GM21723 (cell line): ENCODE measurements at regions not wholly inside any gene's neighbourhood (a gene's known extent, or its start where the extent isn't known, plus 50 kb on each side); places are given as distances from the start of the nearest gene placed in this dataset.

ENCODE experiments used
- ATAC-seq: cut with Tn5 transposase; IDR thresholded peaks from one replicate; pipeline ENCODE4 v1.9.1; 2021; ENCODE audit warnings: mild to moderate bottlenecking, moderate library complexity; ENCODE audit not compliant: unreplicated experiment

DNA sequence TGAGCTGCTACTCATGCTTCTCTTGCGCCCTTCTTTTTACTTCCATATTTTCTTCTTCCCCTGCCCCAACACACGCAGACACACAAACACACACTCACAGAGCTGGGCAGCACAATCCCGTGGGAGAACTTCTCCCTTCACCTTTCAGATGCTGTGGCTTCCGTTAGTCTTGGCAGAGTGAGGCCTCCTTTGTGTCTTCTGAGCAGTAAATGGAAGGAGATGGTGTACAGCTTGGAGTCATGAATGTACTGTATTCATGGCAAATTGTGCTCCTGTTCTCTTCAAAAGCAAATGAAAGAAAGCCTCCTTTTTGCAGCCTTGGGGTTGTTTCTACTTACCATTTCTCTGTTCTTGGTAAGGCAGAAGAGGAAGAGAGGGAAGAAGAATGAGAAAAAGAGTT lies 456.6 kb upstream of the TLE4 start:
- ATAC-seq = no peak

DNA sequence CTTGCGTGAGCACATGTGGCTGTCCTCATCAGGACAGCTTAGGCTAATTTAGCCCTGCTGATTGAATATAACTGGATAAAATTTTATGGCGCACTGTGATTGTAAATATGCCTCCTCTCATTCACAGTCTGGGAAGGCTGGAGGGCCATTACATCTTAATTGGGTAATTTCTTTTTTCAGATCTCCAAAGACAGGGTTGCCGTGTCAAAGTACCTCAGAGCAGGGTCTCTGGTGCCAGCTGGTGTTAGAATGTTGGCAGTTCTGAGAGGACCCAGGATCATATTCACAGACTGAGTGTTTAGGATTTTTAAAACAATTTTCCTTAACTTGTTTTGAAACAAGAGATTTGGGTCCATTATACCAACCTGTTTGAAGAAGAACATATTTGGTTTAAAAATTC lies 455.7 kb upstream of the TLE4 start:
- no peak for ATAC-seq

DNA sequence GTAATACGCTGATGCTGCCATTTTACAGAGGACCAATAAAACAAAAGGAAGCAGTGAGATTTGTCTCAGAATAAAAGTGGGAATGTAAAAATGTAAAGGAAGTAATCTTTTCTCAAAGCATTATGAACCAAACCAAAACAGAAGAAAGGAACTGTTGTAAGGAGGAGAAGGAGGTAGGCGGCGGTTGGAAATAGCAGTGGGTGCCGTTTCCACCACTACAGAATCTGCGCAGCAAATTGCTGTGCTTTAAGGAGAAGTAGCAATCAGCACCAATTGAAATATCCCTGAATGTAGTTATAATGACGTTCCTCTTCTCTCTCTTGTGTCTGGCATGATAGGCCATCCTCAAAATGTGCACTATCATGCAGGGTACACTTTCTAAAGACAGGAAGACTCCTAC lies 455.1 kb upstream of the TLE4 start:
- ATAC-seq = no peak

DNA sequence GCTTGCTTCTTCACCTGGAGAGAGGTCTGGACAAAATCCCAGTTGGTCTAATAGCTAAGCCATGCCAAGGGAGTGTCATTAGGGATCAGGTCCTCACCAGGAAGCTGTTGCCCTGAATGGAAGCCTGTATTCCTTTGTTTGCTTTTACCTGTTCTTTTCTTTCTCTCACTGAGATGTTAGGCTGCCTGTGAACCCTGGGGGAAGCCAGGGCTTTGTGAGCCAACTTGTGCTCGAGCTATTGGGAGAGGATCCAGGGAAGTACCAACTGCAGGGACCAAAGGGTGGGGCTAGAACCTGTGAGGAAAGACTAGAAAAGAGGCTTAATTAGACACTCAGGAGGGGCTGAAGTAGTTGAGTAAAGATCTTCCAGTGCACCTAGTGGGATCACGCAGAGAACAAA lies 451.2 kb upstream of the TLE4 start:
- no peak for ATAC-seq

DNA sequence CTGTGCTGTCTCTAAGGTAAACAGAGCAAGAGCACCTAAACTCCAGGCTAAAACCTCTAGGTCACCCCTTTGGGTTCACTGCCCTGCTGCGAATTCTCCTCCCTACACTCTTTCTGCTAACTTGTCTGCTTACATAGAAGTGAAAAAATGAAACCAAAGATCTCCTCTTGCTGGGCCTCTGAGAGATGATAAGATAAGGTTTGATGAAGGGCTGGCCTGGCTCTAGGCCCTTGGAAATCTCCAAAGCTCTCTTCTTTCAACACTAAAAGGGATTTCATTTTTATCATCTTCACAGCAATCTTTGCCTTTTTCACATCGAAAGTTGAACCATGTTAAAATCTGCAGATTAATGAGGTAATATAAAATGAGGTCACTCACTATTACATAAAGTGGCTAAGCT lies 450.8 kb upstream of the TLE4 start:
- ATAC-seq = no peak

DNA sequence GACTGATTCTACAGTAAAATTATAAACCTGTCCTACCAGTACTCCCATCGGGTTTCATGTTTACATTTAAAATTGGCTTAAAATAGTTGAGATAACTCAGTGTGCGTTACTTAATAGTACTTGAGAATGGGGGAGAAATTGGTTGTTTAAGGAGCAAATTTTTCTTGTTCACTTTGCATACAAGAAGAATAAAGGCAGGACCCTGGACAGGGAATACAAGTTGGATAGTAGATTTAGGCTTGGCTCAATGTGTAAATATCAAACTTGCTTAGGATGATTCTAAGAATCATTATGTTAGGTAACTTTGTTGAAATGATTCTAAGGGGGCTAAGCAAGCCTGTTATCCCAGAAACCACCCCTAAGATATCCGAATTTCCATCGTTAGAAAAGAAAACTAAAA lies 448.4 kb upstream of the TLE4 start:
- ATAC-seq = no peak

DNA sequence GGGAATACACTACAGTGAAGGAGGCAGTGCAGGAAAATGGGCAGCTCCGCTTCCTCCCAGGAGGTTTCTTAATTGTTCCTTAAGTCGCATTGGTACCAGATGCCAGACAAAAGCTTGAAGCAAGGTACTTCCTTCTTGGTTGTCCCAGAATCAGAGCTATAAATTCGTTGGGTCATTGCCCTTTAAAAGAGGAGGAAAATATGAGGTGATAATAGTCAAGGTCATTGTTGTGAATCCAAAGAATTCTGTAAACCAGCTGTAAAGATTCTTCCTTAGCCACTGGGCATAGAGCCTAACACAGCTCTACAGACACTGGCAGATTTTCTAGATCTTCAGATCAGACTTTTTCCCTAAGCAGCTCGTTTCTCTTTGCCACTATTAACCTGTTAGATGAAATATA lies 444.1 kb upstream of the TLE4 start:
- no peak for ATAC-seq

DNA sequence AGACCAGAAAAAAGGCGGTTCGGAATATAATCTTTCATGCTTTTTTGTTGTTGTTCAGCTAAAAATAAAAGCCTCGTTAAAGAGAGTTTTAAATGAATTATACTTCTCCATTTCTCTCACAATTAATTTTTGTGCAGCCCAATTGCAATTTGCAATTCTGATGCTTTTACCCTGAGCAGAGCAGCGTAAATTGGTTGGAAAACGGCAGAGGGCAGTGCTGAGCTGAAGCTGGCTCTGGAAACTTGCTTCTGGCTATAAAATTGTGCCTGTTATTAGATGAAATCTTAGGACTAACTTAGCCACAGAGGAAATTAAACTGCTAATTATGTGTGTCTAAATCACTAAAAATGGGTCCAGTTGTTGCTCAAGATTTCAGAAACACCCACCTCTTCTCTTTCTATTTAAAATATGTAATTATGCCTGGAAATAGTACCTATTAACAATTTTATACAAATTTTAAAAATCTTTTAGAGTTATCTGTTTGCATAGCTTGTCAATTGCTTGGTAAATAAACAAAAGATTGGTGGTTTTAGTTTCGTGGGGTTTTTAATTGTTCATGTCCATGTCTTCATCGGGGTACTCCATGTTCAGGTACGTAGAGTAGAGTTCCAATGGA lies 441.8 kb upstream of the TLE4 start:
- no peak for ATAC-seq

DNA sequence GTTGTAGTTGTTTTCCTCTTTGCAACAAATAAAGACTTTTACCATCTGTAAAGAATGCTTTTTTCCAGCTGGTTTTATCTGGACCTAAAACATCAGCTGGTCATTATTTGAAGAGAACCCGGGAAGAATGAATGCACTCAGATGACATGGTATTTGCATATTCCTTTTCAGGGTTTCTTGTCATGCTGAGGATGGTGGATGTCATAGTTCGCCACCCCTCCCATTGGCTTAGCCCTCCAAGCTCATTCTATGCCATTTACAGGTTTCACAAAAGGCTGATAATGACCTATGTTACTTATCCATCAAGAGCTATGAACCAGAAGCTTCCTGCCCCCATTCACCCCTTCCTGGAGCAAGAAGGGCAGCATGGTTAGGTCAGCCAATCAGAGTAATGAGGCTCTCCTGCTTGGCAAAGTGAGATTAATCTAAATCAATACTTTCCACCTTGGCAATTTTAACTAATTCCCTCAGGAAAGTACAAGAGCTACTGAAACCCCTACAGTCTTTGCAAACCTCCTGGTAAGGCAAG lies 440.5 kb upstream of the TLE4 start:
- ATAC-seq = no peak

DNA sequence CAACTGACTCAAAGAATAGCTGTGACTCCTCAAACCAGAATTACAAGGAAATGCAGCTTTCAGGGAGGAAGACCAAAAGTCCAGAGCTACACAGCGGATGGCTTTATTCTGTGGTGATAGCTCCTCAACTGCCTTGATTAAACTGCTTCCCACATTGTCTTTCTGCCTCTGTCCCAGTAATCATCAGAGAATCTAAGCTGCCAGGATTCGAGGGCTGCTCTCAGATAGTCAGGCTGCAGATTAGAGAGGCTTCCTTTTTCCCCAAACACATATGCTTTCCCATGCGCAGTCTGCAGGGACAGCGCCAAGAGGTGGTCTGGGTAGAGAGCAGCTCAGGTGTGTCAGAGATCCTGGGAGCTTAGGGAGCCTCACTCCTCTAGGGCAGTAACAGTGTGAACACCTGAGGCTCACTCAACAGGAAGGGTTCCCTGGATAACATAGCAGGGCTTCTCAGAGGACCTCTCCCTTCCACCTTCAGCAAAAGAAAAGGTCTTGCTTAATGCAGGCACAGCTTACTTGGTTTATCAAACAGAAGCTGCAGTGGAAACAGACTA lies 439.9 kb upstream of the TLE4 start:
- ATAC-seq = no peak

DNA sequence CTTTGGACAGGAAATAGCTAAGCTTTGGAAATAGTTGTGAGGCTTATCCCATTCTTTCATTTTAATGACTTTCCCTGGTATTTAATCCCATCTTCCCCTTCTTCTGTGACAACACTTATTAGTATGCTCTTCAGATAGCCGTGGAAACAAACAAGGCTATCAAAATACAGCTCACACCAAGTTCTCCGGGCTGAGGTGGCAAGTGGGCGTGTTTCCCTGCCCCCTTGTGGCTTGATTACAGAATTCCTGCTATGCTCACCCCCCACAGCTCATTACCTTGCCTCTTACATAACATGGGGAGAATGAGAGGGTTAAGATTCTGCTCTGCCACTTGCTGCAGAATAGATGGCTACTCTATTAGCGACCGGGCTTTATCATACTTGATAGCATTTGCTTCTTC lies 437.1 kb upstream of the TLE4 start:
- no peak for ATAC-seq

DNA sequence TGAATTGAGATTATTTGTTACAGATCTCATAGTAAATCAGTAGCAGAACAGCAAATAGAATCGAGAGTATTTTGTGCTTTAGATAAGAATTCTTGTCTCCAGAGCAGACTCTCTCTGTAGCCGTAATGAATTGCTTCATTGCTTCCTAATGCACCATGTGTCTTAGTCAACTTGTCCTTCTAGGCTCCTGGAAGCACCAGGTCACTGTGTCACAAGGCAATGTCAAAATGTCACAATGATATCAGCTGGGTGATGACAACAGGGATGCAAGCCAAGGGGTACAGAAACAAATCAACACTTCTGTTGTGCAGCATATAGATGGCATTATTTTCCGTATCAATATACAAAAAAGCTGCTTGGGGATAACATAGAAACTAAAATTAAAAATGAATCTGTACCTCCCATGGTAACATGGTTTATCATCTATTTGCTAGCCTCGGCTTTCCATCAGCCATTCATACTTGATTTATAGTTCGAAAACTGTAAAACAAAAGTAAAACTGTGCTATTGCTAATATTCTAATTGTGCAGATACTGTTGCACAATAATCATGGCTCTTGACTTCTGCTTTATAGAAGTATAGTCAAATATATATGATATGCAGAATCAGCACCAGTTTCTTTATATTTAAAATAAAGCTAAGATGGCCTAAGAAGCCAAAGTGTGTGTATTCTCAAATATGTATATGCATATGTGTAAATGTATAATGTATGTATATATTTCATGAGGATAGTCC lies 435.9 kb upstream of the TLE4 start:
- no peak for ATAC-seq

DNA sequence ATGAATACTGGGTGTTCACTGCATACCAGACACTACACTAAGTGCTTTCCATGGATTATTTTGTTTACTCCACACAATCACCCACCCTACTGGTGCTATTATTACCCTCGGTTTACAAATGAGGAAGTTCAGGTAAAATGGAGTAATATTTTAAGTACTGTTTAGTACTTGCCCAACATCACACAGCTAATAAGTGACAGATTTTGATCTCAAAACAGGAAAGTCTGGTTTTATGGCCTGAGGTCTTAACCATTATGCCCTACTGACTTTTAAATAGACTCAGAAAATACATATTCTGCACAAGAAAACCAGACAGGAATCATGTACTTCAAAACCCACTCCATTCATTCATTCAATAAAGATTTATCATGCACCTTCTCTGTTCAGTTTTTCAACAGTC lies 431.0 kb upstream of the TLE4 start:
- ATAC-seq = no peak

DNA sequence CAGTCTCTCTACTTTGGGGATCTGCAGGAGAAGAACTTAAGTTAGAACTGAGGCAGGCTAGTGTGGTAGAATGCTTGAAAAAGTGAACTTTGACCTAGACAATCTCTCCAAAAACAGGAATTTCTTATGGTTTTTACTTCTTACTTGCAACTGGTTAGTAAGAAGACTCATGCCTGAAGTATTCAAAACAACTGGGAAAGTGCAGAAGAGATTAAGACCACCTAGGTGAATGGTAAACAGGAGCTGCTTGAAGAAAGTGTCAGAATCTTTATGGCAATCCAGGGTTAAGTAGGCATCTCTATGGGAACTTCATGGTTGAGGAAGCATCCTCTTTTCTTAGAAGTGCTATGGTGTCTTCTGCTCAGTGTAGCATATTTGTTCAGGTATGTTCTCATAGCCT lies 428.6 kb upstream of the TLE4 start:
- no peak for ATAC-seq

DNA sequence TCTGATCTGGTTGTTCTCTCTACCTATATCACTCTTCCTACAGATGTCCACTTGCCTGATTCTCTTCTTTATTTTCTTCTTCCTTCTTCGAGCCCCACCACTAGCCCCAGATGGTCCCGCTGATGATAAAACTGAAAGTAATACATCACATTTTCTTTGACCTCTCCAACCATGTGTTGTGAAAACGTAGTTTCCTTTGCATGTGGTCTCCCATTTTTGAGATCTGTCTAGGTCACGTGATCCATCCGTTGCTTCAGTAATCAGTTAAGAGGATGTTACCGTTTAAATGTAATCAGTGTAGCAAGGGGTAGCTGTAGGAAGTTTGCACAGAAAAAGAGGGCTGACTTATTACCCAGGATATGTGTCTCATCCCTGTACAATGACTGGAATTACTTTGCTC lies 426.3 kb upstream of the TLE4 start:
- ATAC-seq = no peak

DNA sequence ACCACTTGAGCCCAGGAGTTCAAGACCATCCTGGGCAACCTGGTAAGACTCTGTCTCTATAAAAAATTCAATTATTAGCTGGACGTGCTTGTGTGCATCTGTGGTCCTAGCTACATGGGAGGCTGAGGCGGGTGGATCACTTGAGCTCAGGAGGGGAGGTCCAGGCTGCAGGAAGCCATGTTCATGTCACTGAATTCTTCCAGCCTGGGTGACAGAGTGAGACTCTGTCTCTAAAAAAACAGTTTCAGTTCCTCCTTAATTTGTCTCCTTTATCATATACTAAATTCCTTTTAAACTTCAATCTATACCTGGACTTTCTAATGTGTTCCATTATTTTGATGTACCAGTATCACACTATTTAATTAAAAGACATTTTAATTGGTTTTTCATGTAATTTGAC lies 422.2 kb upstream of the TLE4 start:
- no peak for ATAC-seq

DNA sequence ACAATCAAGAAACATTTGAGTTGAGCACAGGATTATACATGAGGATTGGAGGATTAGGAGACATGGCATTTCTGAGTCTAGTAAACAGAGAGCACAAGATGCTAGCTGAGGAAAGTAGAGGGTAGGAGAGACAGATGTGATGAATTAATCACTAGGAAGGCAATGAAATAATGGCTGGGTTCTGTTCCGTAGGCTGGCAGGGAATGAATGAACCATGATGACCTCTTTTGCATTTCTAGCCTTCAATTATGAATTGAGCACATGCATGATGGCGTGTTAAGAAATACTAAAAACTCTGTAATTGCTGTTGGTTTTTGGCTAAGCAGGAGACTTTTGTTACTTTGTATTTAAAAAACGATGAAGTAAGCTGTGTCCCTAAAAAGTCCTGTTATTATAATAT lies 420.0 kb upstream of the TLE4 start:
- no peak for ATAC-seq

DNA sequence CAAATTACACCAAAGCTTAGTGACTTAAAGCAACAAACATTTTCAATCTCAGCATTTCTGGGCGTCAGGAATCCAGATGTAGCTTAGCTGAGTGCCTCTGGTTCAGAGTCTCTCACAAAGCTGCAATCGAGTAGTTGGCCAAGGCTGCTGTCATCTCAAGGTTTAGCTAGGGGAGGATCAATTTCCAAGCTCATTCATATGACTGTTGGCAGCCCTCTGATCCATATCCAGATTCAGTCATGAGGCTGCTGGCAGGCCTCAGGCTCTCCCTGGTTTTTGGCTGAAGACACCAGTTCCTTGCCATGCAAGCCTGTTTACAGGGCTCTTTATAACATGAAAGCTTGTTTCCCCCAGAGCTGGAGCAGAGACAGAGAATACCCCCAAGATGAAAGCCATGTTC lies 419.5 kb upstream of the TLE4 start:
- ATAC-seq = no peak

DNA sequence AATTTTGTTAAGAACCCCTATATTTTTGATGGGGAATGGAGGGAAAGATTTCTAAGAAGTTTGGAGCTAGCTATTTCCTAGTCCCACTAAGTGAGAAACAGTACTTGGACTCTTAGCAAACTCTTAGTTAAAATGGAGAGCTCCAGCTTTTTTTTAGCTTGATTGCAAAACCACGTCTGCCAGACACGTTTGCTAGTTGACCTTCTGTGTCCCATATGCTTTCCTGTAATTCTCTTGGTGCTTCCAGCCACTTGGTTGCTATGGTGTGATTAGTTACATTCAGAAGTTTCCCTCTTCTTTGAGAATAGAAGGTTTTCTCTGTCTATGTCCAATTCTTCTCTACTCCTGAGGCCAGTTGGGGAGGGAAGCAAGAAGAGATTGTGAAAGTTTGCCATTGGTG lies 417.0 kb upstream of the TLE4 start:
- ATAC-seq = no peak

DNA sequence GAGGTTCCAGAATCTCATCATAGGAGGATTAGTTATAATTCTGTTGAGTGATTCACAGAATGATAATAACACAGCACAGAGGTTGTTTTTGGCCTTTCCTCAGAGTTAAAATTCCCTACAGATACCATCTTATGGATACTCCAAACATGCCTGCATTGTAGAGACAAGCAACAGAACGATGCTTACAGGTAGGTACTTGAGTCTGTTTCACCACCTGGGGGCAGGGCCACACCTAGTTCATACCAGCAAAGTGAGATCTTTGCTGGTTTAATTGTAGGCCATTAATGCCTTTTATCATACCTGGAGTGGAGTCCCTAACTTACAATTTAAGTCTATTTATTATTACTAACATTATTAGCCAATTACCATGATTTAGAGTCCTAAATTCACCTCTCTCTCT lies 416.5 kb upstream of the TLE4 start:
- ATAC-seq = no peak

DNA sequence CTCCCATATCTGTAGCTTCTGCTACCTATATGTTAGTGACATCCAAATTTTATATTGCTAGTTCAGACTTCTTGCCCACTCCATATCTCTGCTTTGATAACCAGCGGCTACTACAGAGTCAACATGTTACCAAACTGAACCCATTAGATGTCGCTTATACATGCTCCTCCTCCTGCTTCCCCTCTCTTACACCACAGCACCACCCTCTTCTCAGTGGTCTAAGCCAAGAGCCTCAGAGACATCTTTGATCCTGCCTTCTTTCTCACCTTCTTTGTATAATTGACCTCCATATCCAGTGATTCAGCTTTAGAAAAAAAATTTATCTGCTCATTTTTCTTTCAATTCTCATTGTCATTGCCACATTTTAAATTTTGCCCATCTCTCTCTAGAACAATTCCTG lies 408.2 kb upstream of the TLE4 start:
- no peak for ATAC-seq

DNA sequence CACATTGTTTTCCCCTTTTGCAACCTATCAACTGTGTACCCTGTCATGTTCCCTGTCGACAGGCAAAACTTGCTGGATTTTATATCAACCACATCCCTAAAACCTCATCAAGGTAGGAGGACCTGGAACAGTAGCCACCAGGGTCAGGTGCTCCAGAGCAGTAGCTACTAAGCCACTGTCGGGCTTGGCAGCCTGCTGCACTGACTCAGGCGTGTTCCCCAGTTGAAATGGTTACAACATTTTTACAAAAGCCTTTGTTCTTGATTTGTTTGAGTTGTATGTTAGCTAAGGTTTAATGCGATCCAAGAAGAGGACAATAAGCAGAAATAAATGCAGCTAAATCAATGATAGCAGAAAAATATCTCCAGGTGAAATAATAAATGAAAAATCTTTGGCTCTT lies 407.4 kb upstream of the TLE4 start:
- no peak for ATAC-seq
